Activated T-helper 1 cell treated with anti-CD3 and anti-CD28 coated beads, Interleukin-12 subunit alpha, Interleukin-12 subunit beta, Interleukin-2, Interleukin-4 antibody, amounts not matched to agents 30 ng/mL and 10 ng/mL and 1 ng/mL, durations not matched to agents 14 hours and 24 hours and 36 hours (primary cell): ENCODE measurements at regions not wholly inside any gene's neighbourhood (a gene's known extent, or its start where the extent isn't known, plus 50 kb on each side); places are given as distances from the start of the nearest gene placed in this dataset.
A peak's percentile ranks its signal among the peaks of the same experiment; 100 is the strongest.
"Not testable (repeated sequence)": the region's sequence is repeated elsewhere in the genome, so short reads cannot be mapped to it uniquely, and the experiment has no call there.

Source experiments
- DNase-seq: peaks from one replicate; pipeline ENCODE4 v3.0.0; 2021; ENCODE audit warnings: low spot score
- H3K27ac Mint-ChIP-seq: one replicate; pipeline ENCODE4 v1.8.0; 2021; ENCODE audit warnings: mild to moderate bottlenecking, mixed read lengths
- H3K27me3 Mint-ChIP-seq: one replicate; pipeline ENCODE4 v1.8.0; 2022; ENCODE audit warnings: mild to moderate bottlenecking, moderate library complexity, mixed read lengths; ENCODE audit not compliant: insufficient read depth
- H3K36me3 Mint-ChIP-seq: one replicate; pipeline ENCODE4 v1.8.0; 2021; ENCODE audit warnings: low read depth, mixed read lengths
- H3K4me1 Mint-ChIP-seq: one replicate; pipeline ENCODE4 v1.8.0; 2021; ENCODE audit warnings: low read depth, mixed read lengths
- H3K4me3 Mint-ChIP-seq: one replicate; pipeline ENCODE4 v1.8.0; 2021; ENCODE audit warnings: mild to moderate bottlenecking, moderate library complexity, mixed read lengths
- H3K9me3 Mint-ChIP-seq: one replicate; pipeline ENCODE4 v1.8.0; 2021; ENCODE audit warnings: mixed read lengths
- intact Hi-C: fragments of 100-400 bp; cut with micrococcal nuclease; formaldehyde crosslinking; loops from one replicate; pipeline ENCODE4 v1.15.1; 2024

GRCh38 chr16:21487956-21488355, 111.4 kb upstream of the METTL9 start:
- H3K27me3 Mint-ChIP-seq, H3K4me1 Mint-ChIP-seq, H3K36me3 Mint-ChIP-seq, intact Hi-C loops, H3K27ac Mint-ChIP-seq, H3K4me3 Mint-ChIP-seq, H3K9me3 Mint-ChIP-seq, DNase-seq: not testable (repeated sequence)

- H3K9me3 Mint-ChIP-seq, intact Hi-C loops, H3K36me3 Mint-ChIP-seq, DNase-seq, H3K4me3 Mint-ChIP-seq, H3K4me1 Mint-ChIP-seq, H3K27ac Mint-ChIP-seq, H3K27me3 Mint-ChIP-seq: not testable (repeated sequence)
Measured at GRCh38 chr16:21499046-21499445, 100.3 kb upstream of the METTL9 start.

- intact Hi-C loops = loop anchor here (10.0 kb wide), 1 partner anchor 143 kb away; no protein-coding TSS in a partner anchor
- H3K9me3 Mint-ChIP-seq, H3K27me3 Mint-ChIP-seq, H3K36me3 Mint-ChIP-seq: not testable (repeated sequence)
- Mint-ChIP-seq H3K4me1 (peaks cover 20% of the 10 kb centered on the region), H3K4me3 (peak overlapping the region; percentile 86), H3K27ac (peak overlapping the region; percentile 87)
- DNase-seq = peak; percentile 81
Measured at GRCh38 chr16:21501223-21501868, 98.0 kb upstream of the METTL9 start.

GRCh38 chr16:21501869-21502667, 97.3 kb upstream of the METTL9 start:
- no peaks in the 10 kb centered on the region for H3K9me3 Mint-ChIP-seq
- peak; percentile 95 for DNase-seq
- no peaks in the 10 kb centered on the region for H3K27me3 Mint-ChIP-seq
- H3K4me3 Mint-ChIP-seq = peak overlapping the region; percentile 85
- peaks cover 12% of the 10 kb centered on the region for H3K36me3 Mint-ChIP-seq
- intact Hi-C loops = loop anchor here (10.0 kb wide), 1 partner anchor 143 kb away; no protein-coding TSS in a partner anchor
- H3K27ac Mint-ChIP-seq = peak overlapping the region; percentile 87
- H3K4me1 Mint-ChIP-seq = peaks cover 27% of the 10 kb centered on the region

- not testable (repeated sequence) for H3K27me3 Mint-ChIP-seq, H3K9me3 Mint-ChIP-seq
- intact Hi-C loops = loop anchor here (10.0 kb wide), 1 partner anchor 141 kb away; no protein-coding TSS in a partner anchor
- H3K4me1 Mint-ChIP-seq = peaks cover 42% of the 10 kb centered on the region
- H3K4me3 Mint-ChIP-seq = peak overlapping the region; percentile 67
- H3K36me3 Mint-ChIP-seq = peaks cover 21% of the 10 kb centered on the region
- DNase-seq = peak; percentile 0
- peak overlapping the region; percentile 63 for H3K27ac Mint-ChIP-seq
Measured at GRCh38 chr16:21503574-21503920, 95.8 kb upstream of the METTL9 start.

GRCh38 chr16:21503941-21504832, 95.2 kb upstream of the METTL9 start:
- DNase-seq = peak; percentile 0
- Mint-ChIP-seq H3K4me3 (peak overlapping the region; percentile 67), H3K27ac (peak overlapping the region; percentile 63)

GRCh38 chr16:21505751-21506520, 93.4 kb upstream of the METTL9 start:
- DNase-seq, H3K9me3 Mint-ChIP-seq, H3K27me3 Mint-ChIP-seq: not testable (repeated sequence)
- H3K4me3 Mint-ChIP-seq = peak overlapping the region; percentile 79
- H3K36me3 Mint-ChIP-seq = peaks cover 26% of the 10 kb centered on the region
- peak overlapping the region; percentile 92 for H3K27ac Mint-ChIP-seq
- H3K4me1 Mint-ChIP-seq = peaks cover 66% of the 10 kb centered on the region
- intact Hi-C loops = loop anchor here (10.0 kb wide), 1 partner anchor 139 kb away; no protein-coding TSS in a partner anchor

More at GRCh38 chr16:21503941-21504832, 95.2 kb upstream of the METTL9 start:
- peaks cover 48% of the 10 kb centered on the region for H3K4me1 Mint-ChIP-seq
- H3K36me3 Mint-ChIP-seq = peaks cover 23% of the 10 kb centered on the region
- not testable (repeated sequence) for H3K27me3 Mint-ChIP-seq, H3K9me3 Mint-ChIP-seq
- intact Hi-C loops = loop anchor here (10.0 kb wide), 1 partner anchor 141 kb away; no protein-coding TSS in a partner anchor

- peak; percentile 73 for DNase-seq
- Mint-ChIP-seq H3K36me3 (peaks cover 32% of the 10 kb centered on the region), H3K4me1 (peaks cover 76% of the 10 kb centered on the region), H3K4me3 (peak overlapping the region; percentile 79), H3K27ac (peak overlapping the region; percentile 92)
- intact Hi-C loops = loop anchor here (10.0 kb wide), 1 partner anchor 138 kb away; no protein-coding TSS in a partner anchor
- not testable (repeated sequence) for H3K27me3 Mint-ChIP-seq, H3K9me3 Mint-ChIP-seq
Measured at GRCh38 chr16:21506857-21507456, 92.4 kb upstream of the METTL9 start.

GRCh38 chr16:21507631-21508305, 91.6 kb upstream of the METTL9 start:
- not testable (repeated sequence) for H3K27me3 Mint-ChIP-seq, DNase-seq, H3K9me3 Mint-ChIP-seq
- H3K4me1 Mint-ChIP-seq = peaks cover 78% of the 10 kb centered on the region
- intact Hi-C loops = loop anchor here (10.0 kb wide), 1 partner anchor 137 kb away; no protein-coding TSS in a partner anchor
- H3K36me3 Mint-ChIP-seq = peaks cover 32% of the 10 kb centered on the region
- H3K27ac Mint-ChIP-seq = peak overlapping the region; percentile 92
- H3K4me3 Mint-ChIP-seq = peak overlapping the region; percentile 79

- H3K4me1 Mint-ChIP-seq = peaks cover 76% of the 10 kb centered on the region
- intact Hi-C loops = loop anchor here (10.0 kb wide), 1 partner anchor 136 kb away; no protein-coding TSS in a partner anchor
- peak overlapping the region; percentile 92 for H3K27ac Mint-ChIP-seq
- not testable (repeated sequence) for DNase-seq, H3K27me3 Mint-ChIP-seq, H3K9me3 Mint-ChIP-seq
- H3K4me3 Mint-ChIP-seq = peak overlapping the region; percentile 79
- peaks cover 28% of the 10 kb centered on the region for H3K36me3 Mint-ChIP-seq
Measured at GRCh38 chr16:21508661-21509436, 90.5 kb upstream of the METTL9 start.
